Tibial artery (tissue), 4 donors: ENCODE measurements at regions not wholly inside any gene's neighbourhood (a gene's known extent, or its start where the extent isn't known, plus 50 kb on each side); places are given as distances from the start of the nearest gene placed in this dataset.

ENCODE experiments used
- DNase-seq, 2 donors: peaks; one replicate each; pipeline ENCODE4 v3.0.0-alpha.2; 2019
- H3K27ac ChIP-seq, 2 donors: fragments of 200-600 bp; sonication (generic) in 1 of 2; 1 replicate in 1 of 2; 2 replicates in 1 of 2; pipeline ENCODE4 v1.5.1; 2018 to 2019; ENCODE audit warnings: mild to moderate bottlenecking in 1 of 2
- H3K27me3 ChIP-seq, 2 donors: fragments of 200-600 bp; sonication (generic) in 1 of 2; one replicate each; pipeline versions ENCODE4 v1.5.1 to v1.6.0; 2016 to 2019
- H3K36me3 ChIP-seq, 3 donors: fragments of 200-600 bp; sonication (generic) in 2 of 3; one replicate each; pipeline ENCODE4 v1.5.1; 2016 to 2019; ENCODE audit warnings: mild to moderate bottlenecking in 2 of 3
- H3K4me1 ChIP-seq, 4 donors: fragments of 200-600 bp; sonication (generic) in 2 of 4; 1 replicate in 3 of 4; 2 replicates in 1 of 4; pipeline ENCODE4 v1.5.1; 2016 to 2019
- H3K4me3 ChIP-seq, 2 donors: fragments of 200-600 bp; sonication (generic) in 1 of 2; 1 replicate in 1 of 2; 2 replicates in 1 of 2; pipeline ENCODE4 v1.5.1; 2018 to 2019; ENCODE audit warnings: mild to moderate bottlenecking in 2 of 2
- H3K9me3 ChIP-seq, 3 donors: fragments of 200-600 bp; sonication (generic) in 1 of 3; one replicate each; pipeline ENCODE4 v1.5.1; 2016 to 2019
- CTCF ChIP-seq, 2 experiments: fragments of 200-600 bp in 1 of 2; fragments of 450-650 bp in 1 of 2; IDR thresholded peaks; one replicate each; pipeline ENCODE4 v1.5.1; 2017 to 2019; ENCODE audit warnings: antibody characterized with exemption in 2 of 2, mild to moderate bottlenecking in 1 of 2, moderate library complexity in 1 of 2
- intact Hi-C: fragments of 100-400 bp; cut with DNase I; formaldehyde crosslinking; loops from one replicate; pipeline ENCODE4 v1.15.0; 2023; ENCODE audit warnings: low total_unique reads

- TF ChIP-seq CTCF (IDR thresholded peaks at IDR 0.05): no peak
- Histone ChIP-seq H3K27ac (no peak overlapping the region), H3K4me3 (no peak overlapping the region), H3K9me3 (no peaks in the 10 kb centered on the region), H3K36me3 (no peaks in the 10 kb centered on the region), H3K4me1 (peaks cover 0 to 23% (median 11%) of the 10 kb centered on the region in 4 donors), H3K27me3 (no peaks in the 10 kb centered on the region)
- intact Hi-C loops: no loop called here
- DNase-seq: no peak
Observed at GRCh38 chr1:65694933-65695332, 97.8 kb upstream of the PDE4B start.

- no peaks in the 10 kb centered on the region for H3K36me3 ChIP-seq
- H3K4me3 ChIP-seq: no peak overlapping the region
- no peaks in the 10 kb centered on the region for H3K9me3 ChIP-seq
- no peaks in the 10 kb centered on the region for H3K4me1 ChIP-seq
- DNase-seq: no peak
- no peak for TF ChIP-seq CTCF (IDR thresholded peaks at IDR 0.05)
- intact Hi-C loops: no loop called here
- H3K27me3 ChIP-seq: no peaks in the 10 kb centered on the region
- H3K27ac ChIP-seq: no peak overlapping the region
Observed at GRCh38 chr1:65698590-65698989, 94.1 kb upstream of the PDE4B start.

- DNase-seq: no peak
- no peaks in the 10 kb centered on the region for H3K9me3 ChIP-seq
- H3K36me3 ChIP-seq: no peaks in the 10 kb centered on the region
- H3K27ac ChIP-seq: no peak overlapping the region
- H3K4me3 ChIP-seq: no peak overlapping the region
- no peak for TF ChIP-seq CTCF (IDR thresholded peaks at IDR 0.05)
- intact Hi-C loops: no loop called here
- H3K27me3 ChIP-seq: peaks cover 0 to 9% of the 10 kb centered on the region in 2 donors
- H3K4me1 ChIP-seq: no peaks in the 10 kb centered on the region
Observed at GRCh38 chr1:65703853-65704252, 88.8 kb upstream of the PDE4B start.

GRCh38 chr1:65704318-65704717 lies 88.4 kb upstream of the PDE4B start:
- intact Hi-C loops: no loop called here
- Histone ChIP-seq H3K4me3 (no peak overlapping the region), H3K27ac (no peak overlapping the region)

GRCh38 chr1:65717815-65718454 lies 74.8 kb upstream of the PDE4B start:
- no peaks in the 10 kb centered on the region for H3K9me3 ChIP-seq
- no peak overlapping the region for H3K4me3 ChIP-seq
- intact Hi-C loops: no loop called here
- no peak for DNase-seq
- no peak overlapping the region for H3K27ac ChIP-seq
- no peak for TF ChIP-seq CTCF (IDR thresholded peaks at IDR 0.05)
- H3K4me1 ChIP-seq: no peaks in the 10 kb centered on the region
- no peaks in the 10 kb centered on the region for H3K27me3 ChIP-seq
- no peaks in the 10 kb centered on the region for H3K36me3 ChIP-seq

More at GRCh38 chr1:65704318-65704717, 88.4 kb upstream of the PDE4B start:
- no peak for DNase-seq
- H3K9me3 ChIP-seq: no peaks in the 10 kb centered on the region
- peaks cover 0 to 9% of the 10 kb centered on the region in 2 donors for H3K27me3 ChIP-seq
- TF ChIP-seq CTCF (IDR thresholded peaks at IDR 0.05): no peak
- H3K36me3 ChIP-seq: no peaks in the 10 kb centered on the region
- no peaks in the 10 kb centered on the region for H3K4me1 ChIP-seq

- TF ChIP-seq CTCF (IDR thresholded peaks at IDR 0.05): no peak
- Histone ChIP-seq H3K4me3 (no peak overlapping the region), H3K4me1 (no peaks in the 10 kb centered on the region), H3K36me3 (no peaks in the 10 kb centered on the region), H3K27ac (no peak overlapping the region), H3K27me3 (no peaks in the 10 kb centered on the region), H3K9me3 (no peaks in the 10 kb centered on the region)
- intact Hi-C loops: no loop called here
- no peak for DNase-seq
Observed at GRCh38 chr1:65719391-65719790, 73.3 kb upstream of the PDE4B start.
